ENCODE measurements at regions not wholly inside any gene's neighbourhood (a gene's known extent, or its start where the extent isn't known, plus 50 kb on each side); places are given as distances from the start of the nearest gene placed in this dataset.

GRCh38 chr1:63135801-63136200 lies 186.6 kb upstream of the FOXD3 start:
- Histone ChIP-seq H3K36me3 (replicated peaks in 1 of 2) (no peaks in the 10 kb centered on the region), H3K27ac (no peak overlapping the region), H3K27me3 (peaks cover 14% of the 10 kb centered on the region), H3K9me3 (replicated peaks in 1 of 3) (no peaks in the 10 kb centered on the region), H3K4me3 (no peak overlapping the region), H3K4me1 (replicated peaks in 1 of 2) (no peaks in the 10 kb centered on the region)
- no peak for DNase-seq
- intact Hi-C loops (cut with DNase I): no loop called here
- WGBS, 4 donors: 86 to 97% (median 94%) methylated on average over 1 of the region's 1 CpG
- TF ChIP-seq CTCF (IDR thresholded peaks at IDR 0.05) (no peak), POLR2A (IDR thresholded peaks at IDR 0.05) (no peak)

DNA sequence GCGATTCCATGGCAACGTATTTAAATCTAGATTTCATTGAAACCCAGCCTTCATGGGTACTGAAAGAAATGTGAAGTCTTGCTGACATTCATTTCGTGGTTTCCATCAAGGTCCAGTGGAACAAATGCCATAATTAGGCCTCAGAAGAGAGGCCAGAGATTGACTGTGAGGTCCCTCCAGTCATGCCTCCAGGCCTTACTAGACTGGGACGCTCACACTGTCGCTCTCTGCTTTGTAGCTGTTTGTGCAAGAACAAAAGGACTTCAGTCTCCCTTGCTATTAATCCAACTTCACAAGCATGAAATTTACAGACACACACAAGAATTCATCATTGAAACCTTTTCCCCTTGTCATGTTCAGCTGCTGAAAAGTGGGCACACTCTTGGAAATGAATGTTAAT lies 180.4 kb upstream of the FOXD3 start:
- intact Hi-C loops (cut with DNase I): no loop called here
- Histone ChIP-seq H3K4me1 (replicated peaks in 1 of 2) (no peaks in the 10 kb centered on the region), H3K36me3 (replicated peaks in 1 of 2) (no peaks in the 10 kb centered on the region), H3K9me3 (replicated peaks in 1 of 3) (no peaks in the 10 kb centered on the region), H3K27ac (no peak overlapping the region), H3K27me3 (peaks cover under 1% of the 10 kb centered on the region), H3K4me3 (no peak overlapping the region)
- no peak for TF ChIP-seq POLR2A (IDR thresholded peaks at IDR 0.05)
- TF ChIP-seq CTCF (IDR thresholded peaks at IDR 0.05): no peak
- 73 to 86% (median 75%) methylated on average over 5 of the region's 5 CpGs for WGBS, 4 donors
- DNase-seq: no peak

GRCh38 chr1:63143482-63143881 lies 178.9 kb upstream of the FOXD3 start:
- Histone ChIP-seq H3K27ac (no peak overlapping the region), H3K36me3 (replicated peaks in 1 of 2) (no peaks in the 10 kb centered on the region), H3K4me1 (replicated peaks in 1 of 2) (no peaks in the 10 kb centered on the region), H3K9me3 (replicated peaks in 1 of 3) (no peaks in the 10 kb centered on the region), H3K4me3 (no peak overlapping the region), H3K27me3 (no peaks in the 10 kb centered on the region)
- DNase-seq: no peak
- intact Hi-C loops (cut with DNase I): no loop called here
- TF ChIP-seq CTCF (IDR thresholded peaks at IDR 0.05): no peak

- no peak for TF ChIP-seq CTCF (IDR thresholded peaks at IDR 0.05)
- TF ChIP-seq POLR2A (IDR thresholded peaks at IDR 0.05): no peak
- intact Hi-C loops (cut with DNase I): loop anchor here in 1 of 2 donors (5.0 kb wide), 1 partner anchor 185 kb away; no protein-coding TSS in a partner anchor
- peaks cover 5% of the 10 kb centered on the region for H3K27me3 ChIP-seq
- no peaks in the 10 kb centered on the region for H3K36me3 ChIP-seq (replicated peaks in 1 of 2)
- no peak overlapping the region for H3K4me3 ChIP-seq
- DNase-seq: no peak
- 81 to 100% (median 93%) methylated on average over 3 of the region's 3 CpGs for WGBS, 4 donors
- no peaks in the 10 kb centered on the region for H3K9me3 ChIP-seq (replicated peaks in 1 of 3)
- no peak overlapping the region for H3K27ac ChIP-seq
- no peaks in the 10 kb centered on the region for H3K4me1 ChIP-seq (replicated peaks in 1 of 2)
Observed at GRCh38 chr1:63147783-63148182, 174.6 kb upstream of the FOXD3 start.

All from adrenal gland (tissue), 9 donors.